ENCODE measurements at regions not wholly inside any gene's neighbourhood (a gene's known extent, or its start where the extent isn't known, plus 50 kb on each side); places are given as distances from the start of the nearest gene placed in this dataset.

- intact Hi-C loops (cut with DNase I, micrococcal nuclease), result no loop called here
- H3K4me3 ChIP-seq, result no peak overlapping the region
- H3K9me3 ChIP-seq, result peaks cover 4% of the 10 kb centered on the region
- H3K36me3 ChIP-seq (ENCODE audit: low read depth), result no peaks in the 10 kb centered on the region
- DNase-seq, result no peak
- H3K4me1 ChIP-seq (ENCODE audit: low read depth), result no peaks in the 10 kb centered on the region
- TF ChIP-seq CTCF (IDR thresholded peaks at IDR 0.05), result no peak
- no peak for ATAC-seq
These were observed 220.4 kb downstream of the TMEM26 start for GRCh38 chr10:61232780-61233179.

- intact Hi-C loops (cut with DNase I, micrococcal nuclease), result no loop called here
These were observed 227.2 kb downstream of the TMEM26 start for GRCh38 chr10:61225939-61226338.

GRCh38 chr10:61223576-61223975, 229.6 kb downstream of the TMEM26 start:
- no peak for TF ChIP-seq CTCF (IDR thresholded peaks at IDR 0.05)
- no peak for DNase-seq

More at GRCh38 chr10:61225939-61226338, 227.2 kb downstream of the TMEM26 start:
- H3K4me1 ChIP-seq (ENCODE audit: low read depth), result no peaks in the 10 kb centered on the region
- ATAC-seq, result no peak
- peaks cover 6% of the 10 kb centered on the region for H3K9me3 ChIP-seq
- TF ChIP-seq CTCF (IDR thresholded peaks at IDR 0.05), result no peak
- no peaks in the 10 kb centered on the region for H3K36me3 ChIP-seq (ENCODE audit: low read depth)
- no peak for DNase-seq
- no peak overlapping the region for H3K4me3 ChIP-seq

GRCh38 chr10:61219696-61220095, 233.5 kb downstream of the TMEM26 start:
- H3K9me3 ChIP-seq, result no peaks in the 10 kb centered on the region
- DNase-seq (no peak), ATAC-seq (no peak)
- no peaks in the 10 kb centered on the region for H3K4me1 ChIP-seq (ENCODE audit: low read depth)
- no peak for TF ChIP-seq CTCF (IDR thresholded peaks at IDR 0.05)
- no peak overlapping the region for H3K4me3 ChIP-seq
- intact Hi-C loops (cut with DNase I, micrococcal nuclease), result no loop called here
- H3K36me3 ChIP-seq (ENCODE audit: low read depth), result no peaks in the 10 kb centered on the region

More at GRCh38 chr10:61223576-61223975, 229.6 kb downstream of the TMEM26 start:
- peaks cover 6% of the 10 kb centered on the region for H3K9me3 ChIP-seq
- no peaks in the 10 kb centered on the region for H3K36me3 ChIP-seq (ENCODE audit: low read depth)
- no peaks in the 10 kb centered on the region for H3K4me1 ChIP-seq (ENCODE audit: low read depth)
- H3K4me3 ChIP-seq, result no peak overlapping the region
- ATAC-seq, result no peak
- intact Hi-C loops (cut with DNase I, micrococcal nuclease), result no loop called here

- no peak for TF ChIP-seq CTCF (IDR thresholded peaks at IDR 0.05)
- intact Hi-C loops (cut with DNase I, micrococcal nuclease), result no loop called here
- DNase-seq, result no peak
- ATAC-seq, result no peak
- Histone ChIP-seq H3K9me3 (no peaks in the 10 kb centered on the region), H3K4me1 (ENCODE audit: low read depth) (no peaks in the 10 kb centered on the region), H3K4me3 (no peak overlapping the region), H3K36me3 (ENCODE audit: low read depth) (no peaks in the 10 kb centered on the region)
These were observed 235.2 kb downstream of the TMEM26 start for GRCh38 chr10:61217851-61218565.

Data from mucosa of descending colon (tissue), 3 donors.